HCT116 (cell line): ENCODE measurements at regions not wholly inside any gene's neighbourhood (a gene's known extent, or its start where the extent isn't known, plus 50 kb on each side); places are given as distances from the start of the nearest gene placed in this dataset.

ENCODE experiments used
- ATAC-seq: fragments of 200-7000 bp; cut with Tn5 transposase; 2 replicates; pipeline ENCODE4 v1.9.1; 2020; ENCODE audit warnings: mild to moderate bottlenecking, moderate library complexity
- BruUV-seq: library from RNA; stranded (reverse); fragments of 400-500 nt; replicated peaks from 2 replicates; lab custom pipeline; 2021; lab: Mats Ljungman, UMichigan
- CTCF ChIA-PET: fragments of 300-600 bp; sonication (Branson Sonifier 250); formaldehyde crosslinking; loops from one replicate; lab custom pipeline; 2021; ENCODE audit warnings: antibody characterized with exemption; lab: Charles Lee
- POLR2A ChIA-PET: fragments of 300-600, 350-600 bp; sonication (Branson Sonifier 250); formaldehyde crosslinking; loops from one replicate; lab custom pipeline; 2021; ENCODE audit warnings: antibody characterized with exemption; lab: Charles Lee
- RAD21 ChIA-PET, 2 experiments: fragments of 300-600 bp; sonication (Branson Sonifier 250); formaldehyde crosslinking; loops; one replicate each; lab custom pipeline; 2023; ENCODE audit warnings: low total read pairs in 2 of 2; ENCODE audit not compliant: uncharacterized antibody in 2 of 2, unreplicated experiment in 2 of 2, low non-redundant PET in 1 of 2; lab: Charles Lee
- DNase-seq: peaks from one replicate; pipeline ENCODE4 v3.0.0-alpha.2; 2010; ENCODE audit warnings: low read depth, low spot score
- H2AFZ ChIP-seq: fragments of 200-600 bp; shearing (Covaris generic), sonication (generic); 2 replicates; pipeline ENCODE4 v1.6.1; 2017; ENCODE audit warnings: low read depth, mixed run types, mixed read lengths, antibody characterized with exemption, low read length; ENCODE audit not compliant: poor library complexity, severe bottlenecking
- H3K27ac ChIP-seq: 2 replicates; pipeline ENCODE4 v1.5.1; 2012; ENCODE audit warnings: low read depth, low read length
- H3K27me3 ChIP-seq: fragments of 200-600 bp; sonication (generic); 2 replicates; pipeline ENCODE4 v1.6.1; 2016; ENCODE audit warnings: mixed run types, low read length, mixed read lengths; ENCODE audit not compliant: insufficient read depth
- H3K36me3 ChIP-seq, 2 experiments: fragments of 200-500 bp in 1 of 2; fragments of 200-600 bp in 1 of 2; sonication (Bioruptor generic) in 1 of 2; sonication (generic) in 1 of 2; 2 replicates each; pipeline versions ENCODE4 v1.5.1 to v1.6.1; 2014 to 2016; ENCODE audit warnings: low read length in 2 of 2, inconsistent platforms in 1 of 2, mixed read lengths in 1 of 2, mixed run types in 1 of 2; ENCODE audit not compliant: insufficient read depth in 2 of 2, control insufficient read depth in 1 of 2
- H3K4me1 ChIP-seq, 2 experiments: fragments of 200-600 bp in 1 of 2; sonication (generic) in 1 of 2; 2 replicates each; pipeline versions ENCODE4 v1.5.1 to v1.6.1; 2012 to 2017; ENCODE audit warnings: low read length in 2 of 2, inconsistent platforms in 1 of 2, mild to moderate bottlenecking in 1 of 2, mixed read lengths in 1 of 2, mixed run types in 1 of 2, moderate library complexity in 1 of 2; ENCODE audit not compliant: insufficient read depth in 2 of 2, control insufficient read depth in 1 of 2
- H3K4me2 ChIP-seq: fragments of 200-600 bp; sonication (generic); 2 replicates; pipeline ENCODE4 v1.6.1; 2017; ENCODE audit warnings: mixed run types, low read length, mixed read lengths
- H3K4me3 ChIP-seq, 2 experiments: fragments of 200-600 bp in 1 of 2; sonication (generic) in 1 of 2; replicated peaks in 1 of 2; 2 replicates each; pipeline ENCODE4 v1.5.1; 2011 to 2016; ENCODE audit warnings: low read length in 2 of 2, control low read depth in 1 of 2, low read depth in 1 of 2, mild to moderate bottlenecking in 1 of 2, mixed read lengths in 1 of 2, mixed run types in 1 of 2
- H3K79me2 ChIP-seq: fragments of 200-600 bp; sonication (generic); 2 replicates; pipeline ENCODE4 v1.6.1; 2017; ENCODE audit warnings: mild to moderate bottlenecking, mixed run types, low read length, moderate library complexity, mixed read lengths; ENCODE audit not compliant: insufficient read depth
- H3K9ac ChIP-seq: fragments of 200-600 bp; sonication (generic); 2 replicates; pipeline ENCODE4 v1.6.1; 2016; ENCODE audit warnings: low read length, mixed read lengths
- H3K9me2 ChIP-seq: fragments of 200-600 bp; sonication (generic), shearing (Covaris generic); 2 replicates; pipeline ENCODE4 v1.6.1; 2017; ENCODE audit warnings: mixed run types, mild to moderate bottlenecking, moderate library complexity; ENCODE audit not compliant: insufficient read depth
- H3K9me3 ChIP-seq, 2 experiments: fragments of 200-500 bp in 1 of 2; fragments of 200-600 bp in 1 of 2; sonication (Bioruptor generic) in 1 of 2; sonication (generic) in 1 of 2; 2 replicates each; pipeline ENCODE4 v1.6.1; 2014 to 2017; ENCODE audit warnings: low read length in 2 of 2, mixed read lengths in 2 of 2, inconsistent platforms in 1 of 2, low read depth in 1 of 2, mild to moderate bottlenecking in 1 of 2, mixed run types in 1 of 2, moderate library complexity in 1 of 2; ENCODE audit not compliant: control insufficient read depth in 1 of 2, insufficient read depth in 1 of 2
- H4K20me1 ChIP-seq: fragments of 200-600 bp; sonication (generic), shearing (Covaris generic); 2 replicates; pipeline ENCODE4 v1.6.1; 2017; ENCODE audit warnings: mixed run types, mild to moderate bottlenecking, moderate library complexity; ENCODE audit not compliant: insufficient read depth
- CBX3 ChIP-seq: IDR thresholded peaks from 2 replicates; pipeline ENCODE4 v1.6.1; 2012; ENCODE audit warnings: low read depth
- EZH2phosphoT487 ChIP-seq: fragments of 200-600 bp; IDR thresholded peaks from 2 replicates; pipeline ENCODE4 v1.6.1; 2018; ENCODE audit warnings: antibody characterized with exemption, borderline replicate concordance
- SIN3A ChIP-seq: IDR thresholded peaks from 2 replicates; pipeline ENCODE4 v1.6.1; 2012; ENCODE audit warnings: low read depth
- SP1 ChIP-seq: IDR thresholded peaks from 2 replicates; pipeline ENCODE4 v1.6.1; 2012; ENCODE audit warnings: low read depth
- ZNF274 ChIP-seq: fragments of 200-500 bp; sonication (Bioruptor generic); IDR thresholded peaks from 2 replicates; pipeline ENCODE4 v1.6.1; 2014; ENCODE audit warnings: mild to moderate bottlenecking, low read depth, low read length, inconsistent platforms
- intact Hi-C: fragments of 100-400 bp; cut with micrococcal nuclease; formaldehyde crosslinking; loops from 2 replicates; pipeline ENCODE4 v1.10.0; 2022
- TF ChIP-seq, protein P1 (sequence below): IDR thresholded peaks from 2 replicates; pipeline ENCODE4 v1.6.1; 2012
- TF ChIP-seq, protein P2 (sequence below): IDR thresholded peaks from 2 replicates; pipeline ENCODE4 v1.6.1; 2012; ENCODE audit warnings: low read depth
- TF ChIP-seq, protein P3 (sequence below): IDR thresholded peaks from 2 replicates; pipeline ENCODE4 v1.6.1; 2011; ENCODE audit warnings: mild to moderate bottlenecking, low read length, moderate library complexity; ENCODE audit not compliant: insufficient replicate concordance; ENCODE audit errors: extremely low read depth

DNA sequence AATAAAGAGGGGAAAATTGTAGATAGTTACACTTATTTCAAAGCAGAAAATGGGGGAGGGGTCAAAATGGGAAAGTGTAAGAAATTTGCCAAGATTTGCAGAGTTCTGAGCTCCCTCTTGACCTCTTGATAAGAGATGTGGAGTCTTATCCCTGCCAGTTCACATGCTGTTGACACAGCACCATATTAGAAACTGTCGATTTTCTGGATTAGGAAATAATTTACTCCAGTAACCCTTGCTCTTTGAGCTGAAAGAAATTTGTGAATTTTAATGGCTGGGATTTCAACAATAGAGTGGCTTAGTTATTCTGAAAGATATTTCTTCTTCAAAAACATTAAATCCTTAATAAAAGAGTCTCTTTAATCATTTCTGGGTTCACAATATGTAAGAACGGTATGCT lies 306.2 kb upstream of the CNTN4 start:
- intact Hi-C loops: no loop called here
- H3K27me3 ChIP-seq: no peaks in the 10 kb centered on the region
- no peaks in the 10 kb centered on the region for H3K4me1 ChIP-seq
- no peak for DNase-seq
- no peak overlapping the region for H2AFZ ChIP-seq
- no peak overlapping the region for H3K27ac ChIP-seq
- ChIA-PET CTCF (no interaction called here), POLR2A (no interaction called here), RAD21 (no interaction called here)
- H3K36me3 ChIP-seq: no peaks in the 10 kb centered on the region
- TF ChIP-seq, protein P1, sequence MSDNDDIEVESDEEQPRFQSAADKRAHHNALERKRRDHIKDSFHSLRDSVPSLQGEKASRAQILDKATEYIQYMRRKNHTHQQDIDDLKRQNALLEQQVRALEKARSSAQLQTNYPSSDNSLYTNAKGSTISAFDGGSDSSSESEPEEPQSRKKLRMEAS: no peak
- TF ChIP-seq SIN3A: no peak
- TF ChIP-seq, protein P2, sequence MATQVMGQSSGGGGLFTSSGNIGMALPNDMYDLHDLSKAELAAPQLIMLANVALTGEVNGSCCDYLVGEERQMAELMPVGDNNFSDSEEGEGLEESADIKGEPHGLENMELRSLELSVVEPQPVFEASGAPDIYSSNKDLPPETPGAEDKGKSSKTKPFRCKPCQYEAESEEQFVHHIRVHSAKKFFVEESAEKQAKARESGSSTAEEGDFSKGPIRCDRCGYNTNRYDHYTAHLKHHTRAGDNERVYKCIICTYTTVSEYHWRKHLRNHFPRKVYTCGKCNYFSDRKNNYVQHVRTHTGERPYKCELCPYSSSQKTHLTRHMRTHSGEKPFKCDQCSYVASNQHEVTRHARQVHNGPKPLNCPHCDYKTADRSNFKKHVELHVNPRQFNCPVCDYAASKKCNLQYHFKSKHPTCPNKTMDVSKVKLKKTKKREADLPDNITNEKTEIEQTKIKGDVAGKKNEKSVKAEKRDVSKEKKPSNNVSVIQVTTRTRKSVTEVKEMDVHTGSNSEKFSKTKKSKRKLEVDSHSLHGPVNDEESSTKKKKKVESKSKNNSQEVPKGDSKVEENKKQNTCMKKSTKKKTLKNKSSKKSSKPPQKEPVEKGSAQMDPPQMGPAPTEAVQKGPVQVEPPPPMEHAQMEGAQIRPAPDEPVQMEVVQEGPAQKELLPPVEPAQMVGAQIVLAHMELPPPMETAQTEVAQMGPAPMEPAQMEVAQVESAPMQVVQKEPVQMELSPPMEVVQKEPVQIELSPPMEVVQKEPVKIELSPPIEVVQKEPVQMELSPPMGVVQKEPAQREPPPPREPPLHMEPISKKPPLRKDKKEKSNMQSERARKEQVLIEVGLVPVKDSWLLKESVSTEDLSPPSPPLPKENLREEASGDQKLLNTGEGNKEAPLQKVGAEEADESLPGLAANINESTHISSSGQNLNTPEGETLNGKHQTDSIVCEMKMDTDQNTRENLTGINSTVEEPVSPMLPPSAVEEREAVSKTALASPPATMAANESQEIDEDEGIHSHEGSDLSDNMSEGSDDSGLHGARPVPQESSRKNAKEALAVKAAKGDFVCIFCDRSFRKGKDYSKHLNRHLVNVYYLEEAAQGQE: no peak
- no peak for TF ChIP-seq SP1
- TF ChIP-seq EZH2phosphoT487: no peak
- no peak for TF ChIP-seq CBX3
- no peak for TF ChIP-seq ZNF274
- TF ChIP-seq, protein P3, sequence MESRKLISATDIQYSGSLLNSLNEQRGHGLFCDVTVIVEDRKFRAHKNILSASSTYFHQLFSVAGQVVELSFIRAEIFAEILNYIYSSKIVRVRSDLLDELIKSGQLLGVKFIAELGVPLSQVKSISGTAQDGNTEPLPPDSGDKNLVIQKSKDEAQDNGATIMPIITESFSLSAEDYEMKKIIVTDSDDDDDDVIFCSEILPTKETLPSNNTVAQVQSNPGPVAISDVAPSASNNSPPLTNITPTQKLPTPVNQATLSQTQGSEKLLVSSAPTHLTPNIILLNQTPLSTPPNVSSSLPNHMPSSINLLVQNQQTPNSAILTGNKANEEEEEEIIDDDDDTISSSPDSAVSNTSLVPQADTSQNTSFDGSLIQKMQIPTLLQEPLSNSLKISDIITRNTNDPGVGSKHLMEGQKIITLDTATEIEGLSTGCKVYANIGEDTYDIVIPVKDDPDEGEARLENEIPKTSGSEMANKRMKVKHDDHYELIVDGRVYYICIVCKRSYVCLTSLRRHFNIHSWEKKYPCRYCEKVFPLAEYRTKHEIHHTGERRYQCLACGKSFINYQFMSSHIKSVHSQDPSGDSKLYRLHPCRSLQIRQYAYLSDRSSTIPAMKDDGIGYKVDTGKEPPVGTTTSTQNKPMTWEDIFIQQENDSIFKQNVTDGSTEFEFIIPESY: no peak
- no peak overlapping the region for H3K4me3 ChIP-seq
- no peaks in the 10 kb centered on the region for H3K79me2 ChIP-seq
- no peaks in the 10 kb centered on the region for H3K9me2 ChIP-seq
- BruUV-seq: no TSS peak
- ATAC-seq: no peak
- H4K20me1 ChIP-seq: no peaks in the 10 kb centered on the region
- H3K9ac ChIP-seq: no peak overlapping the region
- H3K4me2 ChIP-seq: no peak overlapping the region
- H3K9me3 ChIP-seq: peaks cover 0 to 30% of the 10 kb centered on the region in 2 experiments; a peak in 2 of 4 replicates
